ENCODE measurements at regions not wholly inside any gene's neighbourhood (a gene's known extent, or its start where the extent isn't known, plus 50 kb on each side); places are given as distances from the start of the nearest gene placed in this dataset.

- no peak for DNase-seq
Measured at GRCh38 chr3:150264561-150265279, 143.4 kb upstream of the TSC22D2 start.

DNA sequence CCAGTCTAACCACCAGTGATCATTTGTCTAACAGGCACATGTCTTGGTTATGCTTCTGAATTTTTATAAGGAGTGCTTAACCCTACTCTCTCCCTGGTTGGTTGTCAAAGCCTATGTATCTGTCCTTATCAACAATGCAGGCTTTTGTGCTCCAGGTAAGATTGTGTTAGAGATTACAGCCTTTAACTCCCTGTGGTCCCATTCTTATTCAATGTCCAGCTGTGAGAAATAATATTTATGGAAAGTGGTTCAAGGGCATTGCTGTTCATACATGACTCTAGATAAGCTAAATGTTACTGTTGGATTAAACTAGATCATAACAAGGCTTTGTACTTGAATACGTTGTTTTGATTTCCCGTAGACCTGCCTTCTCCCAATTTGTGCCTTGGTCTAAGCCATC lies 146.1 kb upstream of the TSC22D2 start:
- DNase-seq, result no peak

DNA sequence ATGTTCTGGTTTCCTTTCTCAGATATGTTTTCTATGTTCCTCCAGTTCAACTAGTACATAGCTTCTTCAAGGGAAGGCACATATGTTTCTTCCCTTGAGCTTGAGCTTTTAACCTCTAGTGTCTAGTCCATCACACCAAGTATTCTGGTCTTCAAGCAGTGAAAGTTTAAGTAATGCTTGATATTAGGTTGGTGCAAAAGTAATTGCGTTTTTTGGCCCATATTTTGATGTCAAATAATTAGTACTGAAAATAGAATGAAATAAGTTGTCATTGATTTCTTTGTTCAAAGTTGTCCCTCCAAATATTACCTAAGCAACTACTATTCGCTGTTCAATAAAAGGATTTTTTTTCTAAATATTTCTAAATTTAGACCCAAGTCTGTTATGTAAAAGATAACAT lies 146.7 kb upstream of the TSC22D2 start:
- no peak for DNase-seq

- no peak for DNase-seq
Measured at GRCh38 chr3:150260398-150260710, 147.7 kb upstream of the TSC22D2 start.

- DNase-seq, result no peak
Measured at GRCh38 chr3:150259526-150260397, 148.3 kb upstream of the TSC22D2 start.

GRCh38 chr3:150256782-150257181 lies 151.3 kb upstream of the TSC22D2 start:
- no peak for DNase-seq

DNA sequence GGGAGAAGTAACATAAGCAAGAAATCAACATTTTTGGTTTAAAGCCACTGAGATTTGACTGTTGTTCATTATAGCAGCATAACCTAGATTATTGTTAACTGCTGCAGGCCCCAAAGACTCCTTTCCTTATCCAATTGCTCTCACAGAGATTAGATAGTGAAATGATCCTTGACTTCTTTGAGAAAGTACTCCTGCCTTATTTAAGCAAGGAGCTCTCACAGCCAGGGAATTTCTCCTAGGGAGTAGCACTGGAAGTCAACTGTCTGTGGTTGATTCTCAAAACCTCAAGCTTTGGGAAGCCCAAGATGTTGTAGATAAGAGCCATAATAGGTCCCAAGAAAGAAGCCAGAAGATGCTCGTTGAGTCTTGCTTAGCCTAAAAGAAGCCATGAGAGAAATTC lies 151.8 kb upstream of the TSC22D2 start:
- no peak for DNase-seq

DNA sequence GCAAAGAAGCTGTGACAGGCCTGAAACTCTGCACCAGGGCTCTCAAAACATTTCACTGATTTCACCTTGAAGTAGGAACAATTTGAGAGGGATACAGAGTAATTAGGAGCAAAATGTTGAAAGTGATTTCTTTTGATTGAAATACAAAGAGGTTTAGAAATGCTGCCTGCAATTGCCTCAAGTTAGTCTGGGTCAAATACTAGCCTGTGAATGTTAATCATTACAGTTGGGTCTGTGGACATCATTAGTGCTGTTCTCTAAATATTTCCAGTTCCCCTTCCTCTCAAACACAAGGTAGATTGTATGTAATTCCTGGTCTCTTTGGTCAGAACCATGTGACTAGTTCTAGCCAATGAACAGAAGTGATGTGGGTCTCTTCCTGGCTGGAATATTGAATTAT lies 152.3 kb upstream of the TSC22D2 start:
- no peak for DNase-seq

- no peak for DNase-seq
Measured at GRCh38 chr3:150255413-150255812, 152.7 kb upstream of the TSC22D2 start.

GRCh38 chr3:150254309-150254708 lies 153.8 kb upstream of the TSC22D2 start:
- no peak for DNase-seq

DNA sequence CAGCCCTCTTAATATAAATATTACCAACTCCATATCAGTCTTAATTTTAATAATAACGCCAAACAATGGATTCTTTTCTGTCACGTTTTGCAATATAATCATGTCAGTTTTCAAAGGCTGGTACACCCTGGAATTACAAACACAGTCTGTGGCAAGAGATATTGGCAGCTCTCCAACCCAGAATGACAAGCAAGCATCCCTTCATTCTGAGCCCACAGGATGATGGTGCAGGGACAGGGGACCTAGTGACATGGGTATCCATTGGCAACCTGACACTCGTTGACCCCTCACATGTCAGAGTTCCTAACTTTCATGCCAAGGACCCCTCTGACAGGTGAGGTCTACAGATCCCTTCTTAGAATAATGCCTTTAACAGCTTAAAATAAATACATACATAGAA lies 154.5 kb upstream of the TSC22D2 start:
- DNase-seq, result peak in 1 of 2 experiments; percentile 52

DNA sequence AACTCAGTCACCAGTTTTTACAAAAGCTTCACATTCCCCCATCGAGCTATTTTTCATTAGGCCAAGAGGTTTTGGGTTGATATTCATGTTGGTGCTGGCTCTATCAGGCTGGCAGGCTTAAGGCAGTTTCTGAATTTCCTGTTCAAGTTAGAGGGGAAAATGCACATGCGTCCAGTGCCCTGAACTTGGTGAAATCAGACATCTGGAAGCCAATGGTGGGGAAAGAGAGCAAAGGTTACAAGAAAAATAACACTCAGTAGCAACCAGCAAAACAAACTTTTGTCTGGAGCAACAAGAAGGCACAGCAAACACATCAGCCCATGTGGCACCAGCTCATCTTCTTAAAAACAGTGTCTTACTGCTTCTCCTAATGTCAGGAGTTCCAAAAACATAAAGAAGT lies 155.6 kb upstream of the TSC22D2 start:
- DNase-seq, result no peak

DNA sequence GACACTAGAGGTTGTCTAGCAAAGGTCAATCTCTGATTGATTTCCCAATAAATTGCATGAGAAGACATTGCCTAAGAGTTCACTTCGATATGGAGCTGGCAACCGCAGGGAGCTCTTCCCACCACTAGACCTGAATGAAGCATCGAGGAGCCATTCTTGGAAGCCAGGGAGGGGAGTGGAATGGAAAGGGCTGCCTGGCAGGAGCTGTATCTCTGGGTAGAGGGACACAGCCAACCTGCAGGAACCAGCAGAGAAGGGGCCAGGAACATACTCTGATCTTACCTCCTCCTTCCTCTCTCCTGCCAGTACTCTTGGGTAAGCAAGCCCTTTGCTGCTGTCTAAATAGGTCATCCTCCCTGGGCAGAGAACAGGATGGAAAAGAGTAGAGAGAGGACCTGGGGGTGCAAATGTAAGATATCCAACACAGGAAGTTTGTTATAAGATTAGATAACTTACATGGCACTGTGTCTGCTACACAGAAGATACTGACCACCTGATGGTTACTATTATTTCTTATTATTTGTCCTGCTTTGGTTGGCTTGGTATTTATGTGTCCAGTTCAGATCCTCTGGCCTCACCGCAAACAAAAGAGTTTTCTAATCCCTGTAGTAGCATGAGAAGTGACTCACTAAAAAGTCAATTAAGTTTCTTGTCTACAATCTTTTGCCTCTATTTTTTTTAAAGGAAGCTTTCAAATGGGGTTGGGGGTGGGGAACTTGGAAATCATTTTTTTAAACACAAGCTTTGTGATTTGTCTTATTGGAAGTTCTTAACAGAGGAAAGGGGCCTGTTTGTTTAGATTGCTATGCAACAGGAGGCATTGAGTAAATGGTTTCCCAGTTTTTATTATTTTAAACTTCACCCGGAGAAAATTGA lies 156.7 kb upstream of the TSC22D2 start:
- DNase-seq, result no peak

DNA sequence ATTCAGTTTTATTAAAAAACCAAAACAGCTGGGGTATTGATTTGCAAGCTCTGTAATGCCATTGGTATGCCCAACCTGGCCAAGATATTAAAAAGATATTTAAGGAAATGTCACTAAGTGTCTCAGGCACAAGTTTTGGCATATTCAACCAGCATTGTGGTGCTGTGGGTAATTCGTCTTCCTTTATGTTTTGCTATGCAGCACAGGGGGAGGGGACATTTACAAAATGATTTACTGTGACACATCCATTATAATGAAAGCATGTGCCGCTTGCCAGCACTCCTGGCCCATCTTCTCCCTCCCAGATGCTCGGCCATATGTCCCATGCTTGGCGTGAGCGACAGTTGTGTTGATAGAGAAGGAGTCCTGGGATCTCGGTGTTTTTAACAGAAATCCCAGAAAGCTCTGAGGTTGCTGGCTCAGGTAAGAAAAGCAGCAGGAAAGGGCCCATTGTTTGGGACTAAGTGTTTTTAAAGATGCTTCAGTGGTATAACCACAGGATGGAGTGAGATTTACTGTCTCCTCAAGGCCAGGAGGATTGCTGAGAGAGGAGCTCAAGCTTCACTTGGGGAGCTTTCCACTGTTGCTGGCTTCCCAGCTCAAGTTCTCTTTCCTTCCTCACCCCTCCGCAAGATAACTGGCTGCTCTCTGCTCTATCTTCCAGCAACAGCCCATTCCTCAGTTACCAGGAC lies 158.2 kb upstream of the TSC22D2 start:
- no peak for DNase-seq

- DNase-seq, result no peak
Measured at GRCh38 chr3:150248888-150249681, 159.0 kb upstream of the TSC22D2 start.

GRCh38 chr3:150248116-150248887 lies 159.8 kb upstream of the TSC22D2 start:
- DNase-seq, result no peak

DNA sequence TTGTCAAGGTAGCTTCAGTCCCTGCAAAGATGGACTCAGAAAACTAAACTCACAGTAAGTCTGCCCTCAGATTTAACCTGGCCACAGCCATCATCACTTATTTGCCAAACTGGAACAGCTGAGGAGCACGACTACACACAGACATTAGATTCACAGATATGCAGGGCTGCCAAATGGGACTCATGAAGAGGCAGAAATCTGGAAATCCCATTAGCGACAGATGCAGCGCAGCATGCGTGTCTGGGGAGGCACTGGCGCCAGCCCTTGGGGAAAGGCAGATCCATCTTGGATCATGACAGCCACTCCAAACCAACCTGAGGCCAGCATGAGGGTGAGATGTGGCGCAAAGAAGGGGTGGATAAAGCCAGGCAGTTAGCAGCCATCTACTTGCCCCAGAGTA lies 160.7 kb upstream of the TSC22D2 start:
- DNase-seq, result no peak

GRCh38 chr3:150243466-150243865 lies 164.6 kb upstream of the TSC22D2 start:
- DNase-seq, result no peak

DNA sequence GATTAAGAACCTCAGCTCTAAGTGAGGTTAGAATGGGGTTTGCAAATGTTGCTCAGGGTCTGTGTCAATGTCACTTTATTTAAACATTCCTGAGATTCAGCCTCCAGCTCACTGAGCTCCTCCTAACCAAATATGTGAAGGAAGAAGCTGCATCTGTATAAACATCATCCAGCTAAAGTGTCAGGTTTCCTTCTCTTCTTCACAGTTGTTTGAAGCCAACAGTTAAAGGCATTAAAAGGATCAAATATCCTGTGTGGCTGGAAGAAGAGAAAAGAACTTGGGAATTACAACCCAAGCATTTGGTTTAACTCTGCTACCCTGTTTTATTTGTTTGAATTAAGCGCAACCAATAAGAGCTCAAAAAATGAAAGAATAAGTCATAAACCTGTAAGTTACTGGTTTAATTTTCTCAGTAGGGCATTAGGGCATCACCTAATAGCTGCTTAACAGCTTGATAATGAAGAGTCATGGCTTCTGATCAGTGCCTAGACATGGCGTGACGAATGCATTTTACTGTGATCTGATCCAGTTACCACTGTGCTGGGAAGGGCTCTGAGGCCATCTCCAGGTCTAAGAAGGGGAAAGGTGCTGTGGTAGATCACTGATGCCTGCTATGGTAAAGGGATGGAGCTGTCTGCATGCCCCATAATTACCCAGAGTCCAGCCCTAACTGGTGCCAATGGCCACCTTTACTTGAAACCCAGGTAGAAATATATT lies 165.7 kb upstream of the TSC22D2 start:
- DNase-seq, result peak in 1 of 2 experiments; percentile 12

DNA sequence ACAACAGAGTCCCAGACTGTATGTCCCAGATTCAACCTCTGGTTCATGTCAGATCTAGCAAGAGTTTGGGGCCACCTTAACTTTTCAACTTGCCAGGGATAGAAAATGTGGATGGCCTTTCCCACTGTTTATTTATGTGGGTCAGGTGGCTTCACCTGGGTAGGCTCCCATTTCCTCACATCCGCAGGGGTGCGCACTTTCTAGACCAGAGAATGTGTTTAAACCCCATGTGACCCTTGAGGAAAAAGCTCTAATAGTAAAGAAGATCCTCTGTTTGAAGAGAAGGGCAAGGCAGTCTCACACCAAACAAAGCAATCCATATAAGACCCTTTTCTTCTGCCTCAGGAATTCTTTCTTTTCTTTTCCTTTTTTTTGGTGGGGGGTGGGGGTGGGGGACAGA lies 167.2 kb upstream of the TSC22D2 start:
- no peak for DNase-seq

GRCh38 chr3:150239766-150240165 lies 168.3 kb upstream of the TSC22D2 start:
- no peak for DNase-seq
